ENCODE measurements at regions not wholly inside any gene's neighbourhood (a gene's known extent, or its start where the extent isn't known, plus 50 kb on each side); places are given as distances from the start of the nearest gene placed in this dataset.
"Not testable (repeated sequence)": the region's sequence is repeated elsewhere in the genome, so short reads cannot be mapped to it uniquely, and the experiment has no call there.

DNA sequence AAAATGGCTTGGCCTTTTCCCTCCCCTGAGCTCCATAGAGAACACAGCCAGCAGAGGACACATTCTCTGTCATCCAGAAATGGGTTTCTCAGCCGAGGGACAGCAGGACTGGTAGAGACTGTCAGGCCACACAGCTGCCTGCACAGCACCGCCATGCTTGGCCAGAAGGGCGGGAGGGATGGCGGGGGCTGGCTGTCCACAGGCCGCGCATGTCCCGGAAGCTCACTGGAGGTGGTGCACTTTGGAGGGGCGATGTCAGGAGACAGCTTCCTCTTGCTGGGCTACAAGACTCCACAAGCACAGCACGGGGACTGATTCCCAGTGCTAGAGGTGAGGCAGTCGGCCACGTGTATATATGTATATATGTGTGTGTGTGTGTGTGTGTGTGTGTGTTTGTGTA is 125.3 kb downstream of the GOLGA6L4 start:
- ATAC-seq, DNase-seq: not testable (repeated sequence)

- ATAC-seq, DNase-seq: not testable (repeated sequence)
These were observed 148.8 kb downstream of the GOLGA6L4 start for GRCh38 chr15:84384421-84384820.

GRCh38 chr15:84387086-84387485 is 151.5 kb downstream of the GOLGA6L4 start:
- no peak for ATAC-seq
- DNase-seq, result no peak

DNA sequence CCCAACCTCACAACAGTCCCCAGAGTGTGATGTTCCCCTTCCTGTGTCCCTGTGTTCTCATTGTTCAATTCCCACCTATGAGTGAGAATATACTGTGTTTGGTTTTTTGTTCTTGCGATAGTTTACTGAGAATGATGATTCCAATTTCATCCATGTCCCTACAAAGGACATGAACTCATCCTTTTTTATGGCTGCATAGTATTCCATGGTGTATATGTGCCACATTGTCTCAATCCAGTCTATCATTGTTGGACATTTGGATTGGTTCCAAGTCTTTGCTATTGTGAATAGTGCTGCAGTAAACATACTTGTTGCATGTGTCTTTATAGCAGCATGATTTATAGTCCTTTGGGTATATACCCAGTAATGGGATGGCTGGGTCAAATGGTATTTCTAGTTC is 152.6 kb downstream of the GOLGA6L4 start:
- not testable (repeated sequence) for ATAC-seq, DNase-seq

DNA sequence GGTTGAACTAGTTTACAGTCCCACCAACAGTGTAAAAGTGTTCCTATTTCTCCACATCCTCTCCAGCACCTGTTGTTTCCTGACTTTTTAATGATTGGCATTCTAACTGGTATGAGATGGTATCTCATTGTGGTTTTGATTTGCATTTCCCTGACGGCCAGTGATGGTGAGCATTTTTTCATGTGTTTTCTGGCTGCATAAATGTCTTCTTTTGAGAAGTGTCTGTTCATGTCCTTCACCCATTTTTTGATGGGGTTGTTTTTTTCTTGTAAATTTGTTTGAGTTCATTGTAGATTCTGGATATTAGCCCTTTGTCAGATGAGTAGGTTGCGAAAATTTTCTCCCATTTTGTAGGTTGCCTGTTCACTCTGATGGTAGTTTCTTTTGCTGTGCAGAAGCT is 153.1 kb downstream of the GOLGA6L4 start:
- DNase-seq, ATAC-seq: not testable (repeated sequence)

- not testable (repeated sequence) for DNase-seq, ATAC-seq
These were observed 154.8 kb downstream of the GOLGA6L4 start for GRCh38 chr15:84390324-84390723.

- DNase-seq (no peak), ATAC-seq (no peak)
These were observed 155.6 kb downstream of the GOLGA6L4 start for GRCh38 chr15:84391191-84391590.

DNA sequence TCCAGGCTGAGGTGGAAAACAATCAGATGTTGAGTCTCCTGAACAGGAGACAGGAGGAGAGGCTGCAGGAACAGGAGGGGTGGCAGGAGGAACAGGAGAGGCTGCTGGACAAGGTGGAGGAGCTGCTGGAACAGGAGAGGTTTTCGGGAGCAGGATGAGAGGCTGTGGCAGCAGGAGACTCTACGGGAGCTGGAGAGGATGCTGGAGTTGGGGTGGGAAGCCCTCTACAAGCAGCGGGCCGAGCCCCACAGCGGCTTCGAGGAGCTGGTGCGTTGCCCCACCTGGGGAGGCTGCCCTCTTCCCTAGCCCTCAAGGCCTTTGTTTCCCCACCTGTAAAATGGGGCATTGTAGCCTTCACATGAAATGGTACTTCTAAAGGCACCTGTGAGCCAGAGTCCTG is 156.4 kb downstream of the GOLGA6L4 start:
- not testable (repeated sequence) for ATAC-seq, DNase-seq

- not testable (repeated sequence) for DNase-seq, ATAC-seq
These were observed 157.9 kb downstream of the GOLGA6L4 start for GRCh38 chr15:84393386-84393936.

GRCh38 chr15:84393966-84394365 is 158.4 kb downstream of the GOLGA6L4 start:
- ATAC-seq, DNase-seq: not testable (repeated sequence)

- not testable (repeated sequence) for ATAC-seq, DNase-seq
These were observed 159.8 kb downstream of the GOLGA6L4 start for GRCh38 chr15:84395384-84395783.

- ATAC-seq, result not testable (repeated sequence)
These were observed 160.3 kb downstream of the GOLGA6L4 start for GRCh38 chr15:84395881-84396280.

GRCh38 chr15:84397066-84397465 is 161.5 kb downstream of the GOLGA6L4 start:
- ATAC-seq, result not testable (repeated sequence)

More at GRCh38 chr15:84395881-84396280, 160.3 kb downstream of the GOLGA6L4 start:
- not testable (repeated sequence) for DNase-seq

DNA sequence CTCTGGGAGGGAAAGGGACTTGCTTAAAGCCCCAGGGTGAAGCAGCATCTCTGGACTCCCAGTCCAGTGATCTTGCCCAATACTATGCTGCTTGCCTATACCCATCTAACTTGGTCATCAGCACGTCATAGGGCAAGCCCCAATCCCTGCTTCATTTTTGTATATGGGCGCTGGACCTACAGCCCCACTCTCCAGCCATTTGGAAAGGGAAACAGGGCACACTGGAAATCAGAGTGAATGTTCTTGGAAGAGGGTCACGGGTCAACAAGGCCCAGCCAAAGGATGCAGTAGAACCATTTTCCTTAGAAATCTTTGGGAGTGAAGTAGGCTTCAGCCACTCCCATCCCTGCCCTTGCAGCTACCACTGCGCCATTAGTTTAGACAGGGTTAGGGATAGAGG is 162.5 kb downstream of the GOLGA6L4 start:
- DNase-seq, ATAC-seq: not testable (repeated sequence)

More at GRCh38 chr15:84397066-84397465, 161.5 kb downstream of the GOLGA6L4 start:
- not testable (repeated sequence) for DNase-seq

GRCh38 chr15:84398763-84399701 is 163.5 kb downstream of the GOLGA6L4 start:
- ATAC-seq, result no peak
- DNase-seq, result no peak

- no peak for ATAC-seq
- no peak for DNase-seq
These were observed 164.6 kb downstream of the GOLGA6L4 start for GRCh38 chr15:84400017-84400740.

GRCh38 chr15:84400820-84401219 is 165.2 kb downstream of the GOLGA6L4 start:
- ATAC-seq (no peak), DNase-seq (no peak)

DNA sequence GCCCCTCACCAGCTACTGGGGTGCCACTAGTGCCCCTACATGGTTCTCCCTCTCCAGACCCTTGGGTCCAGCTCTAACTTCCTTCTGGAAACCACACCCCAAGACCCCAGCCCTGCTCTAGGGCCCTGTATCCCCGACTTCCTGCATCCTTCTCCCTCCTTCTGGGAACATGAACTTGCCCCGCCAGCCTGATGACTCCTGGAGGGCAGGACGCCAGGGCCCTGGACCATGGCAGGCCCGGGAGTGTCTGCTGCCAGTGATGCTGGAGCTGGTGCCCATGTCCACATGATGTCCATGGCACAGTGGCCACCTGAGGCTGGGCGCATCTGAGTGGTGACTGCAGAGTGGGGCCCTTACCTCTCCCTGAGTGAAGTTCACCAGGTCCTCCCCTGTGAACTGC is 165.9 kb downstream of the GOLGA6L4 start:
- ATAC-seq, DNase-seq: not testable (repeated sequence)

GRCh38 chr15:84401891-84402840 is 166.6 kb downstream of the GOLGA6L4 start:
- DNase-seq, ATAC-seq: not testable (repeated sequence)

GRCh38 chr15:84402856-84403608 is 167.5 kb downstream of the GOLGA6L4 start:
- no peak for ATAC-seq

More at GRCh38 chr15:84402856-84403608, 167.5 kb downstream of the GOLGA6L4 start:
- DNase-seq, result no peak
